Testis (tissue), 2 donors: ENCODE measurements at regions not wholly inside any gene's neighbourhood (a gene's known extent, or its start where the extent isn't known, plus 50 kb on each side); places are given as distances from the start of the nearest gene placed in this dataset.

Source experiments
- CTCF ChIP-seq, 3 experiments: fragments of 450-650 bp in 2 of 3; fragments of 200-600 bp in 1 of 3; sonication (generic) in 1 of 3; IDR thresholded peaks; one replicate each; pipeline ENCODE4 v1.5.1; 2016 to 2019; ENCODE audit warnings: antibody characterized with exemption in 3 of 3, mild to moderate bottlenecking in 2 of 3, moderate library complexity in 1 of 3
- POLR2A ChIP-seq: fragments of 450-650 bp; IDR thresholded peaks from one replicate; pipeline ENCODE4 v1.6.1; 2017; ENCODE audit warnings: antibody characterized with exemption, mild to moderate bottlenecking, moderate library complexity

GRCh38 chr6:164547076-164547475, 762.3 kb downstream of the C6orf118 start:
- TF ChIP-seq CTCF (IDR thresholded peaks at IDR 0.05), result no peak
- TF ChIP-seq POLR2A, result no peak
